Fibroblast of lung (primary cell): ENCODE measurements at regions not wholly inside any gene's neighbourhood (a gene's known extent, or its start where the extent isn't known, plus 50 kb on each side); places are given as distances from the start of the nearest gene placed in this dataset.

ENCODE experiments used
- DNase-seq, 2 donors: peaks; one replicate each; pipeline versions ENCODE4 v3.0.0 to v3.0.0-alpha.2; 2010; ENCODE audit warnings: low read depth in 2 of 2
- H2AFZ ChIP-seq: 2 replicates; pipeline ENCODE4 v1.5.1; 2012; ENCODE audit warnings: low read length, control low read depth, inconsistent platforms
- H3K27ac ChIP-seq: 2 replicates; pipeline ENCODE4 v1.5.1; 2011; ENCODE audit warnings: low read length, control low read depth; ENCODE audit not compliant: insufficient read depth
- H3K27me3 ChIP-seq: 2 replicates; pipeline ENCODE4 v1.5.1; 2011; ENCODE audit warnings: mild to moderate bottlenecking, low read length; ENCODE audit not compliant: control insufficient read depth, insufficient read depth
- H3K36me3 ChIP-seq: 2 replicates; pipeline ENCODE4 v1.5.1; 2011; ENCODE audit warnings: low read length; ENCODE audit not compliant: control insufficient read depth, insufficient read depth
- H3K4me1 ChIP-seq: 2 replicates; pipeline ENCODE4 v1.5.1; 2011; ENCODE audit warnings: low read length; ENCODE audit not compliant: control insufficient read depth, insufficient read depth; ENCODE audit errors: extremely low read depth
- H3K4me2 ChIP-seq: 2 replicates; pipeline ENCODE4 v1.5.1; 2011; ENCODE audit warnings: low read length, control low read depth; ENCODE audit not compliant: insufficient read depth; ENCODE audit errors: extremely low read depth
- H3K4me3 ChIP-seq, 4 experiments: fragments of 200-600 bp in 1 of 4; sonication (generic) in 1 of 4; replicated peaks in 1 of 4; 2 replicates each; pipeline ENCODE4 v1.5.1; 2011 to 2016; ENCODE audit warnings: low read length in 4 of 4, low read depth in 3 of 4, mild to moderate bottlenecking in 3 of 4, control low read depth in 2 of 4, inconsistent platforms in 1 of 4, mixed read lengths in 1 of 4; ENCODE audit not compliant: insufficient read depth in 1 of 4; ENCODE audit errors: control extremely low read depth in 1 of 4
- H3K79me2 ChIP-seq: 2 replicates; pipeline ENCODE4 v1.5.1; 2012; ENCODE audit warnings: mild to moderate bottlenecking, low read length, inconsistent platforms; ENCODE audit not compliant: control insufficient read depth, insufficient read depth
- H3K9ac ChIP-seq: 2 replicates; pipeline ENCODE4 v1.5.1; 2011; ENCODE audit warnings: mild to moderate bottlenecking, low read length, control low read depth; ENCODE audit not compliant: insufficient read depth
- H3K9me3 ChIP-seq: 2 replicates; pipeline ENCODE4 v1.5.1; 2012; ENCODE audit warnings: low read depth, low read length; ENCODE audit not compliant: control insufficient read depth, insufficient read depth
- H4K20me1 ChIP-seq: 2 replicates; pipeline ENCODE4 v1.5.1; 2011; ENCODE audit warnings: low read length; ENCODE audit not compliant: control insufficient read depth, insufficient read depth; ENCODE audit errors: extremely low read depth
- EZH2 ChIP-seq: IDR thresholded peaks from 2 replicates; pipeline ENCODE4 v1.5.1; 2012; ENCODE audit warnings: low read length, control low read depth, mild to moderate bottlenecking; ENCODE audit errors: missing control alignments
- TF ChIP-seq, protein P1 (sequence below), 2 donors: IDR thresholded peaks in 1 of 2; conservative IDR thresholded peaks in 1 of 2; 1 replicate in 1 of 2; 2 replicates in 1 of 2; pipeline ENCODE4 v1.5.1; 2011 to 2012; ENCODE audit warnings: low read length in 2 of 2, control low read depth in 1 of 2, inconsistent platforms in 1 of 2, low read depth in 1 of 2, mild to moderate bottlenecking in 1 of 2

DNA sequence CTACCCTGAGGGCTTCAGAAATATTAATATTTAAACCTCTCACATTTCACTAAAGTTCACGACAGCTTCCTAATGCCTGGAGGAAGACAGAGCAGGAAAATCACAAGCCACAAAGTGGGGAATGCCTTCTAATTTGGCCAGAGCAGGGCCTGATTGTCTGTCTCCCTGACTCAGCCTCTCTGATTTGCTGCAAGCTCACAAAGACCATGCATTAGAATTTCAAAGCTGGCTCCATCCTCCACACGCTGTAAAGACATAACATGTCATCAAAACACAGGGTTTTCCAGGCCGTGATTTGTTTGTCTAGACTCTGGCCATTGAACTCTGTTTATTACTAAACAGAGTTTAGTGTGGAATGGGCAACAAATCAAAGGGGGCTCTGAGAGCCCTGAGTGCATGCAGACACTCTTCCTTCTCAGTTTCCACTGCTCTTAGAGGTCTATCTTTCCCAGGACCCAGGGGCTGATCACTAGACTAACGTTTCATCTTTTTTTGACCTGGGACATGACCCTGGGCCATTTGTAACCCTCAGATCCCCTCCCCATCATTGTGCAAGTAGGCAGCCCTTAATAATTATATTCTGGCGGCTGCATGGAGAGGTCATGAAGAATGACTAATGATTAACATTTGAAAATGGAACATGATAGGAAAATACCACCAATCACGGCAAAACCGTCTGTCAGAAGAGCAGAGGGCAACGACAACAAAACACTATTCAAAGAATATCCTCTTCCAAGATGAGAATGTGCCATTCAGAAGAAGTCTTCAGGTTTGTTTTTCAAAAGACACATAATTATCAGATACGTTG, 140.2 kb downstream of the ENC1 start:
- Histone ChIP-seq H4K20me1 (no peaks in the 10 kb centered on the region), H3K79me2 (no peaks in the 10 kb centered on the region), H3K27me3 (no peaks in the 10 kb centered on the region), H3K27ac (no peak overlapping the region), H3K9me3 (no peaks in the 10 kb centered on the region), H3K9ac (no peak overlapping the region), H3K4me3 (no peak overlapping the region), H3K36me3 (no peaks in the 10 kb centered on the region), H2AFZ (peak overlapping the region; percentile 20), H3K4me1 (peaks cover 3% of the 10 kb centered on the region), H3K4me2 (no peak overlapping the region)
- no peak for DNase-seq
- TF ChIP-seq, protein P1, sequence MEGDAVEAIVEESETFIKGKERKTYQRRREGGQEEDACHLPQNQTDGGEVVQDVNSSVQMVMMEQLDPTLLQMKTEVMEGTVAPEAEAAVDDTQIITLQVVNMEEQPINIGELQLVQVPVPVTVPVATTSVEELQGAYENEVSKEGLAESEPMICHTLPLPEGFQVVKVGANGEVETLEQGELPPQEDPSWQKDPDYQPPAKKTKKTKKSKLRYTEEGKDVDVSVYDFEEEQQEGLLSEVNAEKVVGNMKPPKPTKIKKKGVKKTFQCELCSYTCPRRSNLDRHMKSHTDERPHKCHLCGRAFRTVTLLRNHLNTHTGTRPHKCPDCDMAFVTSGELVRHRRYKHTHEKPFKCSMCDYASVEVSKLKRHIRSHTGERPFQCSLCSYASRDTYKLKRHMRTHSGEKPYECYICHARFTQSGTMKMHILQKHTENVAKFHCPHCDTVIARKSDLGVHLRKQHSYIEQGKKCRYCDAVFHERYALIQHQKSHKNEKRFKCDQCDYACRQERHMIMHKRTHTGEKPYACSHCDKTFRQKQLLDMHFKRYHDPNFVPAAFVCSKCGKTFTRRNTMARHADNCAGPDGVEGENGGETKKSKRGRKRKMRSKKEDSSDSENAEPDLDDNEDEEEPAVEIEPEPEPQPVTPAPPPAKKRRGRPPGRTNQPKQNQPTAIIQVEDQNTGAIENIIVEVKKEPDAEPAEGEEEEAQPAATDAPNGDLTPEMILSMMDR (conservative IDR thresholded peaks at IDR 0.05 in 1 of 2, IDR thresholded peaks at IDR 0.05 in 1 of 2; ENCODE audit: low read depth in 1 of 2, low read length in 2 of 2), result no peak
- no peak for TF ChIP-seq EZH2

DNA sequence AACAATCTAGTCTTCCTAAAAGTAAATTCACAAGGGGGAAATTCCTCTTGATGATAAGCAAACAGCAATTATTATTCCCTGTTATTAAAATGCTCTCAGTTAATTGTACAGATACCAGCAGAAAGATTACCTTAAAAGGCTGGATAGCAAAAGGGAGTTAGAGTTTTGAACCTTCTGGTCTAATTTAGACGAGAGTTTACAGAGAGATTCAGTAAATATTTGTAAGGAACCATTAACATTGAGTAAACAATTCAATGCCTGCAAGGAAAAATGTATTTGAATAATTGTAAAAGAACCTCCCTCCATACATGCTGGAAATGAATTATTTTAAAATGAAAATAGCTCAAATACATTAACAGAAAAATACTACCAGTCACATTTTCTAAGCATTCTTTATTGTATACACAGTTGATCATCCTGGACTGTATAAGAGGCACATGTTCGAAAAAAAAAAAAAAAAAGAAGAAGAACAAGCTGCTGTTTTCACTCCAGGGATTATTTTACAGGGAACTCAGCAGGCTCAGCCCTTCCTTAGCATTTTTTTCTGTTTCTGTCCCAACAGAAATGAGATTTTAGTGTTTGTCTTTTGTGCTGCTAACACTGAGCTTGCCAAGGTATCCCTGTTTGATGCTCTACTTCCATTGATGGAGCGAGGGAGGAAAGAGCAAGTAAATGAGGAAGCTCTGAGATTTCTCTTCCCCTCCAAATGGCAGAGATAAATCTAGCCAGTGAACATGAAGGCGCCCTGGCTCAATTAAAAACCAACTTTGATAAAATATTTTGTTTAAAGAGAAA, 141.1 kb downstream of the ENC1 start:
- Histone ChIP-seq H3K27me3 (no peaks in the 10 kb centered on the region), H3K4me3 (no peak overlapping the region), H3K4me2 (no peak overlapping the region), H3K27ac (no peak overlapping the region), H3K4me1 (peaks cover 3% of the 10 kb centered on the region), H3K79me2 (no peaks in the 10 kb centered on the region), H4K20me1 (no peaks in the 10 kb centered on the region), H2AFZ (no peak overlapping the region), H3K9ac (no peak overlapping the region), H3K36me3 (no peaks in the 10 kb centered on the region), H3K9me3 (no peaks in the 10 kb centered on the region)
- TF ChIP-seq, protein P1 (conservative IDR thresholded peaks at IDR 0.05 in 1 of 2, IDR thresholded peaks at IDR 0.05 in 1 of 2; ENCODE audit: low read depth in 1 of 2, low read length in 2 of 2), result no peak
- no peak for TF ChIP-seq EZH2
- peak in 1 of 2 donors; percentile 12 for DNase-seq

DNA sequence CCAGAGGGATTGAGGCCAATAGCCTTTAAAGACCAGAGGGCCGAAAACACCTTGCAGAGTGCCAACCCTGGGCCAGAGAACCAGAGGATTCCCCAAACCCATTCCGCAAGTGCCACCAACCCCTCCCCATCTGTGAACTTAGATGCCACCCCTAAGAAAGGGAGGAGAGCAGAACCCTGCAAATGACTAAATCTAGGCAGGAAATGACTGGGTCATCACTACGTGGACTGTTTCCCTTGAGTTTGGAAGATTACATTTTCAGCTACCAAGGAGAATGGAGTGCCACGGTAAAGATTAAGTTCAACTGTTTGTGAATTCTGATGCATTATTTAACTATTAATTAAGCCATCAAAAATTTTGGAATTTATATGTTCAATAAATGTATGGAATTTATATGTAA, 142.8 kb downstream of the ENC1 start:
- H3K9ac ChIP-seq, result no peak overlapping the region
- peaks cover 3% of the 10 kb centered on the region for H3K4me1 ChIP-seq
- H3K4me3 ChIP-seq, result no peak overlapping the region
- no peak overlapping the region for H3K27ac ChIP-seq
- H2AFZ ChIP-seq, result no peak overlapping the region
- no peak overlapping the region for H3K4me2 ChIP-seq
- H3K36me3 ChIP-seq, result no peaks in the 10 kb centered on the region
- no peaks in the 10 kb centered on the region for H3K79me2 ChIP-seq
- H3K9me3 ChIP-seq, result no peaks in the 10 kb centered on the region
- H4K20me1 ChIP-seq, result no peaks in the 10 kb centered on the region
- H3K27me3 ChIP-seq, result no peaks in the 10 kb centered on the region
- peak in 1 of 2 donors; percentile 17 for DNase-seq
- TF ChIP-seq EZH2, result no peak
- TF ChIP-seq, protein P1 (conservative IDR thresholded peaks at IDR 0.05 in 1 of 2, IDR thresholded peaks at IDR 0.05 in 1 of 2; ENCODE audit: low read depth in 1 of 2, low read length in 2 of 2), result no peak
